ENCODE measurements at regions not wholly inside any gene's neighbourhood (a gene's known extent, or its start where the extent isn't known, plus 50 kb on each side); places are given as distances from the start of the nearest gene placed in this dataset.

GRCh38 chr6:134851548-134851947, 98.4 kb downstream of the ALDH8A1 start:
- no peaks in the 10 kb centered on the region for H3K9me3 ChIP-seq
- TF ChIP-seq CTCF (IDR thresholded peaks at IDR 0.05) = no peak
- intact Hi-C loops (cut with DNase I) = no loop called here
- DNase-seq (ENCODE audit: low spot score in 2 of 2) = no peak
- H3K4me1 ChIP-seq = no peaks in the 10 kb centered on the region
- H3K36me3 ChIP-seq = no peaks in the 10 kb centered on the region
- no peaks in the 10 kb centered on the region for H3K27me3 ChIP-seq
- H3K4me3 ChIP-seq = no peak overlapping the region
- no peak overlapping the region for H3K27ac ChIP-seq

- H3K4me1 ChIP-seq = no peaks in the 10 kb centered on the region
- no peak overlapping the region for H3K27ac ChIP-seq
- H3K4me3 ChIP-seq = no peak overlapping the region
- intact Hi-C loops (cut with DNase I) = no loop called here
- H3K36me3 ChIP-seq = no peaks in the 10 kb centered on the region
- H3K9me3 ChIP-seq = no peaks in the 10 kb centered on the region
- DNase-seq (ENCODE audit: low spot score in 2 of 2) = no peak
- no peak for TF ChIP-seq CTCF (IDR thresholded peaks at IDR 0.05)
- no peaks in the 10 kb centered on the region for H3K27me3 ChIP-seq
These were observed 99.1 kb downstream of the ALDH8A1 start for GRCh38 chr6:134850721-134851305.

GRCh38 chr6:134849920-134850447, 99.9 kb downstream of the ALDH8A1 start:
- no peak for TF ChIP-seq CTCF (IDR thresholded peaks at IDR 0.05)
- no peak overlapping the region for H3K4me3 ChIP-seq
- H3K9me3 ChIP-seq = no peaks in the 10 kb centered on the region
- no peaks in the 10 kb centered on the region for H3K4me1 ChIP-seq
- no peak overlapping the region for H3K27ac ChIP-seq
- no peak for DNase-seq (ENCODE audit: low spot score in 2 of 2)
- no peaks in the 10 kb centered on the region for H3K27me3 ChIP-seq
- intact Hi-C loops (cut with DNase I) = no loop called here
- H3K36me3 ChIP-seq = no peaks in the 10 kb centered on the region

GRCh38 chr6:134848076-134848475, 101.8 kb downstream of the ALDH8A1 start:
- H3K4me3 ChIP-seq = no peak overlapping the region
- no peak for DNase-seq (ENCODE audit: low spot score in 2 of 2)

GRCh38 chr6:134846865-134847264, 103.0 kb downstream of the ALDH8A1 start:
- no peak for TF ChIP-seq CTCF (IDR thresholded peaks at IDR 0.05)
- no peaks in the 10 kb centered on the region for H3K36me3 ChIP-seq
- H3K4me1 ChIP-seq = no peaks in the 10 kb centered on the region
- no peak for DNase-seq (ENCODE audit: low spot score in 2 of 2)
- H3K27ac ChIP-seq = no peak overlapping the region
- H3K4me3 ChIP-seq = no peak overlapping the region
- H3K9me3 ChIP-seq = no peaks in the 10 kb centered on the region
- no peaks in the 10 kb centered on the region for H3K27me3 ChIP-seq
- intact Hi-C loops (cut with DNase I) = no loop called here

More at GRCh38 chr6:134848076-134848475, 101.8 kb downstream of the ALDH8A1 start:
- Histone ChIP-seq H3K4me1 (no peaks in the 10 kb centered on the region), H3K27me3 (no peaks in the 10 kb centered on the region), H3K27ac (no peak overlapping the region), H3K9me3 (no peaks in the 10 kb centered on the region), H3K36me3 (no peaks in the 10 kb centered on the region)
- intact Hi-C loops (cut with DNase I) = no loop called here
- no peak for TF ChIP-seq CTCF (IDR thresholded peaks at IDR 0.05)

GRCh38 chr6:134846031-134846430, 103.9 kb downstream of the ALDH8A1 start:
- intact Hi-C loops (cut with DNase I) = no loop called here

More at GRCh38 chr6:134846031-134846430, 103.9 kb downstream of the ALDH8A1 start:
- Histone ChIP-seq H3K9me3 (no peaks in the 10 kb centered on the region), H3K4me1 (no peaks in the 10 kb centered on the region), H3K27ac (no peak overlapping the region), H3K4me3 (no peak overlapping the region), H3K27me3 (no peaks in the 10 kb centered on the region), H3K36me3 (no peaks in the 10 kb centered on the region)
- DNase-seq (ENCODE audit: low spot score in 2 of 2) = no peak
- no peak for TF ChIP-seq CTCF (IDR thresholded peaks at IDR 0.05)

All from ascending aorta (tissue), 2 donors.